H1 (cell line): ENCODE measurements at regions not wholly inside any gene's neighbourhood (a gene's known extent, or its start where the extent isn't known, plus 50 kb on each side); places are given as distances from the start of the nearest gene placed in this dataset.

Experiments
- CTCF ChIA-PET: fragments of 300-600 bp; sonication (Branson Sonifier 250); formaldehyde crosslinking; loops from one replicate; lab custom pipeline; 2021; ENCODE audit not compliant: partially characterized antibody; lab: Charles Lee
- POLR2A ChIA-PET: fragments of 300-600 bp; sonication (Branson Sonifier 250); formaldehyde crosslinking; loops from one replicate; lab custom pipeline; 2021; ENCODE audit warnings: inconsistent platforms; ENCODE audit not compliant: partially characterized antibody; lab: Charles Lee
- DNase-seq, 2 experiments: peaks; one replicate each; pipeline versions ENCODE4 v3.0.0 to v3.0.0-alpha.2; 2010 to 2022; ENCODE audit warnings: low spot score in 2 of 2, low read depth in 1 of 2, mixed read lengths in 1 of 2
- FAIRE-seq: peaks from 2 replicates; lab custom pipeline; 2011; peaks lifted over from hg19 to GRCh38; lab: Jason Lieb, UNC
- H2AFZ ChIP-seq: 2 replicates; pipeline ENCODE4 v1.8.1; 2012; ENCODE audit warnings: low read length, inconsistent platforms
- H2AK5ac ChIP-seq: 2 replicates; pipeline ENCODE4 v1.6.1; 2013; ENCODE audit warnings: low read depth, low read length
- H2BK120ac ChIP-seq: replicated peaks from 2 replicates; pipeline ENCODE3; 2013; ENCODE audit warnings: low read depth, low read length, inconsistent platforms
- H2BK12ac ChIP-seq: 2 replicates; pipeline ENCODE4 v1.6.1; 2013; ENCODE audit warnings: low read depth, low read length
- H2BK15ac ChIP-seq: 2 replicates; pipeline ENCODE4 v1.6.1; 2013; ENCODE audit warnings: low read length
- H2BK20ac ChIP-seq: 2 replicates; pipeline ENCODE4 v1.6.1; 2013; ENCODE audit warnings: low read length
- H2BK5ac ChIP-seq: 2 replicates; pipeline ENCODE4 v1.6.1; 2013; ENCODE audit warnings: low read depth, low read length
- H3K14ac ChIP-seq: 2 replicates; pipeline ENCODE4 v1.6.1; 2013; ENCODE audit warnings: inconsistent platforms; ENCODE audit not compliant: insufficient read length
- H3K18ac ChIP-seq: 2 replicates; pipeline ENCODE4 v1.6.1; 2013; ENCODE audit warnings: low read length; ENCODE audit errors: extremely low read depth
- H3K23ac ChIP-seq: 2 replicates; pipeline ENCODE4 v1.6.1; 2013; ENCODE audit warnings: inconsistent platforms; ENCODE audit not compliant: insufficient read length
- H3K23me2 ChIP-seq: 2 replicates; pipeline ENCODE4 v1.6.1; 2013; ENCODE audit warnings: low read depth, low read length
- H3K27ac ChIP-seq: 2 replicates; pipeline ENCODE4 v1.6.1; 2011; ENCODE audit warnings: low read depth, low read length, inconsistent platforms
- H3K27me3 ChIP-seq, 4 experiments: replicated peaks in 1 of 4; 1 replicate in 1 of 4; 2 replicates in 3 of 4; pipeline versions ENCODE4 v1.6.1 to v1.8.1; 2011 to 2013; ENCODE audit warnings: low read length in 3 of 4, mild to moderate bottlenecking in 3 of 4, inconsistent platforms in 2 of 4, mixed read lengths in 2 of 4, moderate library complexity in 1 of 4; ENCODE audit not compliant: control insufficient read depth in 3 of 4, insufficient read depth in 3 of 4; ENCODE audit errors: extremely low read depth in 1 of 4
- H3K36me3 ChIP-seq, 4 experiments: 2 replicates each; pipeline versions ENCODE4 v1.6.1 to v1.8.1; 2011 to 2013; ENCODE audit warnings: mild to moderate bottlenecking in 4 of 4, low read length in 3 of 4, moderate library complexity in 2 of 4, control low read depth in 1 of 4, inconsistent platforms in 1 of 4; ENCODE audit not compliant: insufficient read depth in 4 of 4, control insufficient read depth in 2 of 4
- H3K4ac ChIP-seq: replicated peaks from 2 replicates; pipeline ENCODE3; 2013; ENCODE audit warnings: low read length, low read depth, mixed read lengths, inconsistent platforms; ENCODE audit not compliant: insufficient read length
- H3K4me1 ChIP-seq, 4 experiments: replicated peaks in 1 of 4; 1 replicate in 1 of 4; 2 replicates in 3 of 4; pipeline versions ENCODE4 v1.6.1 to v1.8.1; 2011 to 2013; ENCODE audit warnings: low read length in 3 of 4, inconsistent platforms in 2 of 4, mixed read lengths in 1 of 4; ENCODE audit not compliant: insufficient read depth in 4 of 4, control insufficient read depth in 3 of 4
- H3K4me2 ChIP-seq, 2 experiments: 2 replicates each; pipeline versions ENCODE4 v1.6.1 to v1.8.1; 2011 to 2013; ENCODE audit warnings: low read depth in 2 of 2, low read length in 2 of 2, control low read depth in 1 of 2, inconsistent platforms in 1 of 2, mild to moderate bottlenecking in 1 of 2; ENCODE audit not compliant: insufficient read depth in 1 of 2
- H3K4me3 ChIP-seq, 4 experiments: fragments of 200-600, 300-600 bp in 1 of 4; sonication (generic), shearing (Covaris generic), sonication (Bioruptor Twin) in 1 of 4; 2 replicates each; pipeline versions ENCODE4 v1.5.1 to v1.8.1; 2011 to 2016; ENCODE audit warnings: low read length in 4 of 4, low read depth in 3 of 4, control low read depth in 2 of 4, inconsistent platforms in 2 of 4, mild to moderate bottlenecking in 2 of 4, mixed read lengths in 1 of 4, moderate library complexity in 1 of 4; ENCODE audit not compliant: insufficient read depth in 2 of 4; ENCODE audit errors: extremely low read depth in 1 of 4
- H3K56ac ChIP-seq: replicated peaks from 2 replicates; pipeline ENCODE3; 2013; ENCODE audit warnings: low read depth, mild to moderate bottlenecking, mixed read lengths, low read length, inconsistent platforms; ENCODE audit not compliant: insufficient read length
- H3K79me1 ChIP-seq: 2 replicates; pipeline ENCODE4 v1.6.1; 2013; ENCODE audit warnings: low read depth, low read length, control low read depth
- H3K79me2 ChIP-seq, 2 experiments: 2 replicates each; pipeline versions ENCODE4 v1.6.1 to v1.8.1; 2012 to 2013; ENCODE audit warnings: low read length in 2 of 2, mild to moderate bottlenecking in 2 of 2, inconsistent platforms in 1 of 2; ENCODE audit not compliant: insufficient read depth in 2 of 2, control insufficient read depth in 1 of 2
- H3K9ac ChIP-seq, 4 experiments: replicated peaks in 1 of 4; 1 replicate in 1 of 4; 2 replicates in 3 of 4; pipeline versions ENCODE4 v1.6.1 to v1.8.1; 2011 to 2013; ENCODE audit warnings: low read depth in 3 of 4, low read length in 3 of 4, control low read depth in 2 of 4, mild to moderate bottlenecking in 2 of 4, moderate library complexity in 2 of 4, inconsistent platforms in 1 of 4; ENCODE audit errors: extremely low read depth in 1 of 4
- H3K9me3 ChIP-seq, 2 experiments: 2 replicates each; pipeline versions ENCODE4 v1.6.1 to v1.8.1; 2012 to 2013; ENCODE audit warnings: mild to moderate bottlenecking in 2 of 2, moderate library complexity in 2 of 2, control low read depth in 1 of 2, inconsistent platforms in 1 of 2, low read depth in 1 of 2, low read length in 1 of 2, mixed read lengths in 1 of 2; ENCODE audit not compliant: insufficient read depth in 2 of 2
- H4K20me1 ChIP-seq, 2 experiments: replicated peaks in 1 of 2; 2 replicates each; pipeline versions ENCODE3 to v1.8.1; 2011 to 2013; ENCODE audit warnings: inconsistent platforms in 2 of 2, low read length in 2 of 2, mild to moderate bottlenecking in 1 of 2; ENCODE audit not compliant: insufficient read depth in 2 of 2, control insufficient read depth in 1 of 2
- H4K5ac ChIP-seq: 2 replicates; pipeline ENCODE4 v1.6.1; 2013; ENCODE audit warnings: low read length, low read depth, mixed read lengths, inconsistent platforms; ENCODE audit not compliant: insufficient read length
- H4K8ac ChIP-seq: 2 replicates; pipeline ENCODE4 v1.8.0; 2013; ENCODE audit warnings: mild to moderate bottlenecking, moderate library complexity, low read length, inconsistent platforms; ENCODE audit not compliant: insufficient read depth; ENCODE audit errors: extremely low read depth
- H4K91ac ChIP-seq: replicated peaks from 2 replicates; pipeline ENCODE3; 2013; ENCODE audit warnings: low read length, mixed read lengths, inconsistent platforms; ENCODE audit not compliant: insufficient read length
- ATF2 ChIP-seq: IDR thresholded peaks from 2 replicates; pipeline ENCODE4 v1.6.1; 2012; ENCODE audit warnings: low read length, inconsistent platforms
- BCL11A ChIP-seq, 2 experiments: IDR thresholded peaks; one replicate each; pipeline ENCODE4 v1.6.1; 2011; ENCODE audit warnings: low read depth in 2 of 2, low read length in 2 of 2, mild to moderate bottlenecking in 2 of 2
- CEBPB ChIP-seq: IDR thresholded peaks from 2 replicates; pipeline ENCODE4 v1.6.1; 2012; ENCODE audit warnings: low read depth, low read length
- CHD1 ChIP-seq: IDR thresholded peaks from 2 replicates; pipeline ENCODE4 v1.6.1; 2012; ENCODE audit warnings: low read depth, low read length, improper control_type of control experiment
- CTBP2 ChIP-seq: IDR thresholded peaks from 2 replicates; pipeline ENCODE4 v1.7.0; 2011; ENCODE audit warnings: borderline replicate concordance, mild to moderate bottlenecking, moderate library complexity, mixed read lengths, low read length; ENCODE audit not compliant: insufficient read depth, insufficient read length
- EGR1 ChIP-seq: IDR thresholded peaks from 2 replicates; pipeline ENCODE4 v1.6.1; 2011; ENCODE audit warnings: low read depth, low read length, borderline replicate concordance
- MAX ChIP-seq: IDR thresholded peaks from 2 replicates; pipeline ENCODE4 v1.6.1; 2012; ENCODE audit warnings: inconsistent platforms
- WGBS, 2 experiments: shearing (Covaris generic) in 1 of 2; methylation state at CpG; one replicate each; pipeline versions ENCODE4 v1.1.6 to v1.1.7; 2013 to 2015; ENCODE audit warnings: low lambda C conversion rate in 2 of 2, mixed read lengths in 2 of 2, inconsistent platforms in 1 of 2, low coverage in 1 of 2, missing lambda C conversion rate in 1 of 2; ENCODE audit not compliant: insufficient replicate concordance in 2 of 2, insufficient coverage in 1 of 2, insufficient read length in 1 of 2; ENCODE audit errors: extremely low coverage in 1 of 2, missing lambda C conversion rate in 1 of 2; 5-methylcytosine and 5-hydroxymethylcytosine counted together

GRCh38 chr9:135290566-135290965, 189.0 kb upstream of the PPP1R26 start:
- H3K36me3 ChIP-seq: no peaks in the 10 kb centered on the region
- H3K4ac ChIP-seq: no peak overlapping the region
- ChIA-PET POLR2A (no interaction called here), CTCF (interaction anchor here (0.9 to 2.6 kb wide), 6 partner anchors 9 to 122 kb away, joined by 3 to 9 read pairs (median 3); no protein-coding TSS in a partner anchor)
- H3K79me2 ChIP-seq: no peaks in the 10 kb centered on the region
- H2BK12ac ChIP-seq: no peak overlapping the region; the same call in 1 of the 2 replicates
- H4K20me1 ChIP-seq: no peaks in the 10 kb centered on the region
- no peak overlapping the region for H3K27ac ChIP-seq
- 93% methylated on average over 9 of the region's 9 CpGs; no CpG with 5 or more reads in 1 of the 2 experiments for WGBS, 2 experiments
- H3K27me3 ChIP-seq: no peaks in the 10 kb centered on the region
- no peak overlapping the region; the same call in 1 of the 2 replicates for H3K18ac ChIP-seq
- H2BK15ac ChIP-seq: no peak overlapping the region
- FAIRE-seq: no peak
- H3K23ac ChIP-seq: no peak overlapping the region
- no peak overlapping the region for H4K8ac ChIP-seq
- H3K4me1 ChIP-seq: peaks cover 0 to 3% (median under 1%) of the 10 kb centered on the region in 4 experiments; a peak in 3 of 7 replicates
- no peak overlapping the region for H3K4me3 ChIP-seq
- H2BK20ac ChIP-seq: no peak overlapping the region
- TF ChIP-seq ATF2 (no peak), CTBP2 (no peak), CEBPB (no peak), EGR1 (no peak), MAX (no peak), CHD1 (no peak), BCL11A (IDR thresholded peaks at IDR 0.05; ENCODE audit: low read depth in 2 of 2, low read length in 2 of 2) (no peak)
- no peak overlapping the region for H3K4me2 ChIP-seq
- H2AK5ac ChIP-seq: no peak overlapping the region
- no peaks in the 10 kb centered on the region for H3K79me1 ChIP-seq
- H4K91ac ChIP-seq: no peak overlapping the region
- no peak overlapping the region for H4K5ac ChIP-seq
- no peak overlapping the region for H2BK120ac ChIP-seq
- no peak overlapping the region for H3K14ac ChIP-seq
- H3K56ac ChIP-seq: no peak overlapping the region
- no peak for DNase-seq
- no peak overlapping the region for H2BK5ac ChIP-seq
- no peak overlapping the region for H3K9ac ChIP-seq
- no peaks in the 10 kb centered on the region for H3K23me2 ChIP-seq
- no peak overlapping the region for H2AFZ ChIP-seq
- H3K9me3 ChIP-seq: peaks cover 0 to 6% of the 10 kb centered on the region in 2 experiments; a peak in 1 of 4 replicates
